ENCODE measurements at regions not wholly inside any gene's neighbourhood (a gene's known extent, or its start where the extent isn't known, plus 50 kb on each side); places are given as distances from the start of the nearest gene placed in this dataset.

- TF ChIP-seq POU2F2 (IDR thresholded peaks at IDR 0.05; ENCODE audit: borderline replicate concordance, low read depth, low read length) = no peak
- no peak for TF ChIP-seq MYC (IDR thresholded peaks at IDR 0.05; ENCODE audit: insufficient read depth, insufficient read length, insufficient replicate concordance, low read length, severe bottlenecking)
- no peak for TF ChIP-seq CHD2 (IDR thresholded peaks at IDR 0.05; ENCODE audit: borderline replicate concordance, low read depth, low read length)
- no peak for TF ChIP-seq WRNIP1 (IDR thresholded peaks at IDR 0.05; ENCODE audit: borderline replicate concordance, low read depth, low read length)
- TF ChIP-seq ZZZ3 (IDR thresholded peaks at IDR 0.05; ENCODE audit: control insufficient read depth, insufficient read length, low read depth) = no peak
- no peak for TF ChIP-seq NR2C2 (IDR thresholded peaks at IDR 0.05; ENCODE audit: borderline replicate concordance, control insufficient read depth, insufficient read length, low read depth)
- TF ChIP-seq NFIC (IDR thresholded peaks at IDR 0.05; ENCODE audit: low read depth, low read length) = no peak
- TF ChIP-seq, protein P1, sequence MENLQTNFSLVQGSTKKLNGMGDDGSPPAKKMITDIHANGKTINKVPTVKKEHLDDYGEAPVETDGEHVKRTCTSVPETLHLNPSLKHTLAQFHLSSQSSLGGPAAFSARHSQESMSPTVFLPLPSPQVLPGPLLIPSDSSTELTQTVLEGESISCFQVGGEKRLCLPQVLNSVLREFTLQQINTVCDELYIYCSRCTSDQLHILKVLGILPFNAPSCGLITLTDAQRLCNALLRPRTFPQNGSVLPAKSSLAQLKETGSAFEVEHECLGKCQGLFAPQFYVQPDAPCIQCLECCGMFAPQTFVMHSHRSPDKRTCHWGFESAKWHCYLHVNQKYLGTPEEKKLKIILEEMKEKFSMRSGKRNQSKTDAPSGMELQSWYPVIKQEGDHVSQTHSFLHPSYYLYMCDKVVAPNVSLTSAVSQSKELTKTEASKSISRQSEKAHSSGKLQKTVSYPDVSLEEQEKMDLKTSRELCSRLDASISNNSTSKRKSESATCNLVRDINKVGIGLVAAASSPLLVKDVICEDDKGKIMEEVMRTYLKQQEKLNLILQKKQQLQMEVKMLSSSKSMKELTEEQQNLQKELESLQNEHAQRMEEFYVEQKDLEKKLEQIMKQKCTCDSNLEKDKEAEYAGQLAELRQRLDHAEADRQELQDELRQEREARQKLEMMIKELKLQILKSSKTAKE (IDR thresholded peaks at IDR 0.05; ENCODE audit: low read depth, poor library complexity, severe bottlenecking) = no peak
- TF ChIP-seq NFYB (IDR thresholded peaks at IDR 0.05; ENCODE audit: insufficient read depth, low read depth, low read length) = no peak
- no peak for TF ChIP-seq ZBED1 (IDR thresholded peaks at IDR 0.05; ENCODE audit: borderline replicate concordance)
- TF ChIP-seq ZNF384 (IDR thresholded peaks at IDR 0.05; ENCODE audit: borderline replicate concordance, low read depth, low read length) = no peak
These were observed 204.0 kb upstream of the LRRC3B start (continued) for GRCh38 chr3:26418553-26418952.

DNA sequence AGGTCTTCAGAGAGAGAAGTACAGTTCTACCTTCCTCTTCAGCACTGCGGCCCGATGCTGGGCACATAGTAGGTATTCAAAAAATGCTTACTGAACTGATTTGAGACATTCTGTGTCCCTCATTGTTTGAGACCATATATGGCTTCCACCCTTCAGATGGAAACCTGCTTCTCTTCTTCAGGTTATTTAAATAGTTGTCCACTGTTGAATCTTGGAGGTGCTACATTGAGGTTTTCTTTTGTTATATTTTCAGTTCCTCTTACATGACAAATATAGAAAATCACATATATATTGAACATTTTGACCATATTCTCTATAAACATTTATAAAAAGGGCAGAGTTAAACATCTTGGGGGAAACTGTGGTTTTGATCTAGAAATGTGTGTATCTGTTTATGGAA lies 200.2 kb upstream of the LRRC3B start:
- in situ Hi-C loops (cut with MboI) = no loop called here
- CTCF ChIA-PET = no interaction called here
- no TSS peak for BruUV-seq (replicated peaks)
- Histone ChIP-seq H3K27ac (ENCODE audit: control insufficient read depth, insufficient read depth) (no peak overlapping the region), H3K36me3 (ENCODE audit: control insufficient read depth in 2 of 2, insufficient read depth in 2 of 2, low read length in 1 of 2) (no peaks in the 10 kb centered on the region), H3K4me1 (ENCODE audit: control insufficient read depth, insufficient read depth, low read length) (no peaks in the 10 kb centered on the region), H3K9ac (ENCODE audit: control insufficient read depth, insufficient read depth, low read length) (no peak overlapping the region), H4K20me1 (ENCODE audit: control insufficient read depth, insufficient read depth) (no peaks in the 10 kb centered on the region), H3K27me3 (replicated peaks in 1 of 2; ENCODE audit: control insufficient read depth in 2 of 2, insufficient read depth in 2 of 2, low read length in 1 of 2) (no peaks in the 10 kb centered on the region), H3K79me2 (ENCODE audit: control insufficient read depth, insufficient read depth, low read length) (no peaks in the 10 kb centered on the region), H3K9me3 (replicated peaks; ENCODE audit: control insufficient read depth, insufficient read depth, low read length) (no peaks in the 10 kb centered on the region), H2AFZ (ENCODE audit: control insufficient read depth, low read depth, low read length) (no peak overlapping the region), H3K4me2 (ENCODE audit: control insufficient read depth, insufficient read depth) (no peak overlapping the region), H3K4me3 (no peak overlapping the region)
- ATAC-seq (no peak), DNase-seq (ENCODE audit: low read depth, low spot score) (no peak), FAIRE-seq (no peak)
- TF ChIP-seq RBBP5 (conservative IDR thresholded peaks at IDR 0.05) = no peak
- no peak for TF ChIP-seq STAT1 (conservative IDR thresholded peaks at IDR 0.05)
- TF ChIP-seq, protein P2, sequence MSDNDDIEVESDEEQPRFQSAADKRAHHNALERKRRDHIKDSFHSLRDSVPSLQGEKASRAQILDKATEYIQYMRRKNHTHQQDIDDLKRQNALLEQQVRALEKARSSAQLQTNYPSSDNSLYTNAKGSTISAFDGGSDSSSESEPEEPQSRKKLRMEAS (IDR thresholded peaks at IDR 0.05; ENCODE audit: low read depth, low read length) = no peak
- TF ChIP-seq, protein P3, sequence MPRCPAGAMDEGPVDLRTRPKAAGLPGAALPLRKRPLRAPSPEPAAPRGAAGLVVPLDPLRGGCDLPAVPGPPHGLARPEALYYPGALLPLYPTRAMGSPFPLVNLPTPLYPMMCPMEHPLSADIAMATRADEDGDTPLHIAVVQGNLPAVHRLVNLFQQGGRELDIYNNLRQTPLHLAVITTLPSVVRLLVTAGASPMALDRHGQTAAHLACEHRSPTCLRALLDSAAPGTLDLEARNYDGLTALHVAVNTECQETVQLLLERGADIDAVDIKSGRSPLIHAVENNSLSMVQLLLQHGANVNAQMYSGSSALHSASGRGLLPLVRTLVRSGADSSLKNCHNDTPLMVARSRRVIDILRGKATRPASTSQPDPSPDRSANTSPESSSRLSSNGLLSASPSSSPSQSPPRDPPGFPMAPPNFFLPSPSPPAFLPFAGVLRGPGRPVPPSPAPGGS (IDR thresholded peaks at IDR 0.05; ENCODE audit: borderline replicate concordance, insufficient read depth, low read depth, low read length, poor library complexity, severe bottlenecking) = no peak
- TF ChIP-seq ELK1 (IDR thresholded peaks at IDR 0.05; ENCODE audit: low read depth, low read length) = no peak
- TF ChIP-seq PBX3 (IDR thresholded peaks at IDR 0.05; ENCODE audit: insufficient replicate concordance, low read depth, low read length) = no peak
- TF ChIP-seq RCOR1 (conservative IDR thresholded peaks at IDR 0.05; ENCODE audit: low read depth, low read length) = no peak
- no peak for TF ChIP-seq NR2F1 (conservative IDR thresholded peaks at IDR 0.05)
- intact Hi-C loops (cut with micrococcal nuclease; ENCODE audit: unreplicated experiment) = no loop called here
- SMC1A ChIA-PET (ENCODE audit: uncharacterized antibody, unreplicated experiment) = no interaction called here
- POLR2A ChIA-PET = no interaction called here
- 68% methylated on average over 2 of the region's 2 CpGs for WGBS (ENCODE audit: insufficient coverage, insufficient replicate concordance, low lambda C conversion rate, missing lambda C conversion rate)
- RAD21 ChIA-PET (ENCODE audit: unreplicated experiment) = no interaction called here
